Smooth muscle cell (in vitro differentiated cells): ENCODE measurements at regions not wholly inside any gene's neighbourhood (a gene's known extent, or its start where the extent isn't known, plus 50 kb on each side); places are given as distances from the start of the nearest gene placed in this dataset.

Experiments used
- DNase-seq: peaks from one replicate; lab custom pipeline; 2025; ENCODE audit not compliant: unreplicated experiment; lab: John Stamatoyannopoulos, UW
- H2AFZ ChIP-seq: fragments of 200-600 bp; sonication (generic); 2 replicates; pipeline ENCODE4 v1.6.0; 2016; ENCODE audit warnings: antibody characterized with exemption, low read depth, mild to moderate bottlenecking
- H3F3A ChIP-seq: fragments of 200-600 bp; sonication (generic); 2 replicates; pipeline ENCODE4 v1.6.0; 2017; ENCODE audit warnings: antibody characterized with exemption, low read depth
- H3K27ac ChIP-seq: fragments of 200-600 bp; sonication (generic); 2 replicates; pipeline ENCODE4 v1.5.1; 2016; ENCODE audit warnings: low read depth, mild to moderate bottlenecking
- H3K27me3 ChIP-seq: fragments of 200-600 bp; sonication (generic); 2 replicates; pipeline ENCODE4 v1.6.1; 2016; ENCODE audit warnings: low read depth, mild to moderate bottlenecking
- H3K36me3 ChIP-seq: fragments of 200-600 bp; sonication (generic); 2 replicates; pipeline ENCODE4 v1.5.1; 2016; ENCODE audit warnings: low read depth
- H3K4me1 ChIP-seq: fragments of 200-600 bp; sonication (generic); 2 replicates; pipeline ENCODE4 v1.5.1; 2016; ENCODE audit warnings: low read depth
- H3K4me2 ChIP-seq: fragments of 200-600 bp; sonication (generic); 2 replicates; pipeline ENCODE4 v1.6.0; 2016; ENCODE audit warnings: mild to moderate bottlenecking
- H3K4me3 ChIP-seq: fragments of 200-600 bp; sonication (generic); 2 replicates; pipeline ENCODE4 v1.5.1; 2016; ENCODE audit warnings: mild to moderate bottlenecking
- H3K79me2 ChIP-seq: fragments of 200-600 bp; sonication (generic); 2 replicates; pipeline ENCODE4 v1.6.0; 2016; ENCODE audit warnings: low read depth, mild to moderate bottlenecking
- H3K9ac ChIP-seq: fragments of 200-600 bp; sonication (generic); 2 replicates; pipeline ENCODE4 v1.6.0; 2016; ENCODE audit warnings: low read depth
- H3K9me3 ChIP-seq: fragments of 200-600 bp; sonication (generic); replicated peaks from 2 replicates; pipeline ENCODE4 v1.5.1; 2016; ENCODE audit warnings: low read depth
- H4K20me1 ChIP-seq: fragments of 200-600 bp; sonication (generic); 2 replicates; pipeline ENCODE4 v1.6.0; 2016; ENCODE audit warnings: low read depth
- CTCF ChIP-seq: fragments of 200-600 bp; sonication (generic); IDR thresholded peaks from 2 replicates; pipeline ENCODE4 v1.5.1; 2017; ENCODE audit warnings: borderline replicate concordance, mild to moderate bottlenecking, antibody characterized with exemption; ENCODE audit not compliant: insufficient read depth, poor library complexity, severe bottlenecking
- WGBS: methylation state at CpG from one replicate; pipeline ENCODE4 v1.1.7; 2016; ENCODE audit warnings: low lambda C conversion rate; 5-methylcytosine and 5-hydroxymethylcytosine counted together

DNA sequence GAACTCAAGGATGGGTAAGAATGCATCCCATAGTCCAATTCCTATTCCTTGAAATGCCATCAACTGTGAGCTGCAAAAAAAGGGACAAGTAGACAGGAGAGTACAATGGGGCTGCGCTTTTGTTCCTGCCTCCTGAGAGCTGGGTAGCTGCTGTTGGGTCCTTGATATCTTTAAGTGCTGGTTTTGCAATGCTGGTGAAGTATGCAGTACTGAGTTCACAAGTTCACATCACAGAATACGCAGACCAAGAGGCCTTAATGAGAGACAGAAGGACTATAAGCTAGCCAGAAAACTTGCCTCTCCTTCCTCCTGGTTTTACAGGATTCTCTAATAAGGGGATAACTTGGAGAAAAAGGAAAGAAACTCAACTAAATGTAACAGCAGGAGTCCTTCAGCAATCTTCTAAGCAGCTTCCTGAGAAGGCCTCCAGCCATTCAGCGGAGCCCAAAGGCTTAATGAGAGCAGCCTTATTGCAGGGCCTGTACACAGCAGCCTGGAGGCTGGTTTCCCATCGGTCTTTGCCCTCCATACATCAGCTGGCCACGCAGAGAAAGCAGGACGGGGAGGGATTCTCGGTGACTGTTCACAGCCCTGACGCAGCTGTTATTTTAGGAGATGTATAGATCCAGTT lies 293.1 kb downstream of the CDCA7 start:
- Histone ChIP-seq H3K9me3 (no peaks in the 10 kb centered on the region), H3K4me2 (no peak overlapping the region), H3K27ac (no peak overlapping the region), H3F3A (no peaks in the 10 kb centered on the region), H3K79me2 (no peaks in the 10 kb centered on the region), H3K36me3 (no peaks in the 10 kb centered on the region), H4K20me1 (no peaks in the 10 kb centered on the region), H3K4me1 (peaks cover 20% of the 10 kb centered on the region), H2AFZ (no peak overlapping the region), H3K9ac (no peak overlapping the region), H3K27me3 (no peaks in the 10 kb centered on the region), H3K4me3 (no peak overlapping the region)
- no peak for DNase-seq
- 82% methylated on average over 8 of the region's 8 CpGs for WGBS
- TF ChIP-seq CTCF: no peak

GRCh38 chr2:173648816-173649215 lies 294.1 kb downstream of the CDCA7 start:
- WGBS: 94% methylated on average over 2 of the region's 2 CpGs
- Histone ChIP-seq H3K27ac (no peak overlapping the region), H3K4me2 (no peak overlapping the region)

DNA sequence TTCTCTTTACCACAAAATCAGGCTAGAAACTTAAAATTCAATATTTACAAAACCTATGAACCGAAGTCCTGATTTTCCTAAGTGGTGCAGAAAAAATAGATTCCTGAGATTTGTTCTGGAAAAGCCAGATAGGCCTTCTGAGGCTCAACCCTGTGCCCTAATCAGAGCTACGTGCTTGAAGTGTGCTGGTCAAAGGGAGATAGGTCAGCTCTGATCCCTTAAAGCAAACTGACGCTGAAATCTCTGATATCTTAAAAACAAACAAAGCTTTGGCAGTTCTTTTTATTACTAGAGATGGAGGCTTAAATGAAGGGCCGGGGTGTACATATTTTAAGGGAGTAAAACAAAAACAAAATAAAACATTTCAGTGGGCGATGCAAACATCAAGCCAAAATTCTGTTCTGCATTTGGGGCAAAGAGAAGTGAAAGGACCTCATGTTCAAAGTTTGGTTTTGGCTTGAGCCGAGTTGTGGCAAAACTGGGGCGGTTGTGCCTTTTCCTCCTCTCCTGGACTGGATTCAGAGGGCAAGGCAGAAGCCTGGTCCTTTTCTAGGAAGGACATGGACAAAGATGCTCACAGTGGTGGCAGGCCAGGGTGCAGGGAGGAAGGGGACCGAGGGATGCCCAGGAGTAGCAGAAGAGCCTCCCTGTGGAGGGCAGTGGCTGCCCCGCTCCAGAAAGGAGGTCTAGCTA lies 295.0 kb downstream of the CDCA7 start:
- no peak for DNase-seq
- no peaks in the 10 kb centered on the region for H3K79me2 ChIP-seq
- H3K9ac ChIP-seq: no peak overlapping the region
- no peak overlapping the region for H3K4me3 ChIP-seq
- peaks cover 34% of the 10 kb centered on the region for H3K4me1 ChIP-seq
- H3K27ac ChIP-seq: no peak overlapping the region
- no peaks in the 10 kb centered on the region for H3K27me3 ChIP-seq
- no peaks in the 10 kb centered on the region for H4K20me1 ChIP-seq
- H3K4me2 ChIP-seq: no peak overlapping the region
- TF ChIP-seq CTCF: no peak
- no peaks in the 10 kb centered on the region for H3F3A ChIP-seq
- peak overlapping the region; percentile 45 for H2AFZ ChIP-seq
- H3K36me3 ChIP-seq: no peaks in the 10 kb centered on the region
- 72% methylated on average over 9 of the region's 9 CpGs for WGBS
- no peaks in the 10 kb centered on the region for H3K9me3 ChIP-seq

More at GRCh38 chr2:173648816-173649215, 294.1 kb downstream of the CDCA7 start:
- TF ChIP-seq CTCF: no peak
- Histone ChIP-seq H3K9ac (no peak overlapping the region), H4K20me1 (no peaks in the 10 kb centered on the region), H3K27me3 (no peaks in the 10 kb centered on the region), H3K4me3 (no peak overlapping the region), H3K79me2 (no peaks in the 10 kb centered on the region), H3F3A (no peaks in the 10 kb centered on the region), H3K36me3 (no peaks in the 10 kb centered on the region), H3K9me3 (no peaks in the 10 kb centered on the region), H3K4me1 (peaks cover 30% of the 10 kb centered on the region), H2AFZ (no peak overlapping the region)
- DNase-seq: no peak
